GM23338 (cell line): ENCODE measurements at regions not wholly inside any gene's neighbourhood (a gene's known extent, or its start where the extent isn't known, plus 50 kb on each side); places are given as distances from the start of the nearest gene placed in this dataset.

Experiments
- ATAC-seq: fragments of 200-7000 bp; cut with Tn5 transposase; 3 replicates; pipeline ENCODE4 v1.9.1; 2020
- DNase-seq: peaks from one replicate; pipeline ENCODE4 v3.0.0-alpha.2; 2015; ENCODE audit warnings: low spot score
- H2AFZ ChIP-seq: fragments of 200-600 bp; sonication (generic); 2 replicates; pipeline ENCODE4 v1.8.0; 2016; ENCODE audit warnings: antibody characterized with exemption, mild to moderate bottlenecking, moderate library complexity
- H3F3A ChIP-seq: fragments of 200-600 bp; sonication (generic); replicated peaks from 2 replicates; pipeline ENCODE4 v1.8.0; 2017; ENCODE audit warnings: antibody characterized with exemption, mixed run types, low read depth
- H3K27ac ChIP-seq: fragments of 200-600 bp; sonication (generic); 2 replicates; pipeline ENCODE4 v1.6.1; 2016; ENCODE audit warnings: low read depth
- H3K27me3 ChIP-seq: fragments of 200-600 bp; sonication (generic); 2 replicates; pipeline ENCODE4 v1.8.0; 2016; ENCODE audit warnings: mild to moderate bottlenecking, mixed run types, moderate library complexity; ENCODE audit not compliant: insufficient read depth
- H3K36me3 ChIP-seq: fragments of 200-600 bp; sonication (generic); 2 replicates; pipeline ENCODE4 v1.8.0; 2016; ENCODE audit warnings: mild to moderate bottlenecking; ENCODE audit not compliant: insufficient read depth
- H3K4me1 ChIP-seq: fragments of 200-600 bp; sonication (generic); 2 replicates; pipeline ENCODE4 v1.8.0; 2016; ENCODE audit warnings: mild to moderate bottlenecking, moderate library complexity; ENCODE audit not compliant: insufficient read depth
- H3K4me2 ChIP-seq: fragments of 200-600 bp; sonication (generic); 2 replicates; pipeline ENCODE4 v1.7.1; 2017; ENCODE audit warnings: mixed run types
- H3K4me3 ChIP-seq: fragments of 200-600 bp; sonication (generic); 2 replicates; pipeline ENCODE4 v1.6.1; 2016; ENCODE audit warnings: mixed run types
- H3K79me2 ChIP-seq: fragments of 200-600 bp; sonication (generic); replicated peaks from 2 replicates; pipeline ENCODE4 v1.8.0; 2017; ENCODE audit warnings: mild to moderate bottlenecking; ENCODE audit not compliant: insufficient read depth
- H3K9me2 ChIP-seq: fragments of 200-600 bp; sonication (generic); 2 replicates; pipeline ENCODE4 v1.8.0; 2017; ENCODE audit not compliant: insufficient read depth
- H4K20me1 ChIP-seq: fragments of 200-600 bp; sonication (generic); replicated peaks from 2 replicates; pipeline ENCODE4 v1.8.0; 2017; ENCODE audit warnings: mild to moderate bottlenecking; ENCODE audit not compliant: insufficient read depth
- H3K27ac Mint-ChIP-seq: 2 replicates; pipeline ENCODE4 v1.8.0; 2020; ENCODE audit warnings: inconsistent platforms, mild to moderate bottlenecking, moderate library complexity, mixed read lengths
- H3K27me3 Mint-ChIP-seq: 3 replicates; pipeline ENCODE4 v1.8.0; 2022; ENCODE audit warnings: low read depth, mild to moderate bottlenecking, moderate library complexity, mixed read lengths, inconsistent platforms; ENCODE audit not compliant: insufficient read depth, poor library complexity
- H3K36me3 Mint-ChIP-seq: 3 replicates; pipeline ENCODE4 v1.8.0; 2021; ENCODE audit warnings: low read depth, mild to moderate bottlenecking, inconsistent platforms, moderate library complexity, mixed read lengths
- H3K4me1 Mint-ChIP-seq: 3 replicates; pipeline ENCODE4 v1.8.0; 2020; ENCODE audit warnings: mild to moderate bottlenecking, inconsistent platforms, mixed read lengths
- H3K4me3 Mint-ChIP-seq: 3 replicates; pipeline ENCODE4 v1.8.0; 2021; ENCODE audit warnings: moderate library complexity, mild to moderate bottlenecking, inconsistent platforms, mixed read lengths
- H3K9me3 Mint-ChIP-seq: 3 replicates; pipeline ENCODE4 v1.8.0; 2020; ENCODE audit warnings: moderate library complexity, mild to moderate bottlenecking, inconsistent platforms, mixed read lengths
- CREB1 ChIP-seq: fragments of 250-450 bp; sonication (Bioruptor Pico); IDR thresholded peaks from 2 replicates; pipeline ENCODE4 v1.5.0; 2020; ENCODE audit warnings: low read depth, mild to moderate bottlenecking, moderate library complexity
- EZH2 ChIP-seq: fragments of 200-600 bp; sonication (generic); IDR thresholded peaks from one replicate; pipeline ENCODE4 v1.8.0; 2017; ENCODE audit warnings: antibody characterized with exemption, mild to moderate bottlenecking, low read depth; ENCODE audit not compliant: unreplicated experiment
- EZH2phosphoT487 ChIP-seq: fragments of 200-600 bp; sonication (generic); IDR thresholded peaks from one replicate; pipeline ENCODE4 v1.8.1; 2018; ENCODE audit warnings: antibody characterized with exemption; ENCODE audit not compliant: unreplicated experiment
- JUNB ChIP-seq: IDR thresholded peaks from one replicate; pipeline ENCODE4 v1.6.1; 2016; ENCODE audit warnings: antibody characterized with exemption; ENCODE audit not compliant: unreplicated experiment
- NANOG ChIP-seq: IDR thresholded peaks from 2 replicates; pipeline ENCODE4 v1.6.1; 2016; ENCODE audit warnings: antibody characterized with exemption, borderline replicate concordance
- POLR2AphosphoS5 ChIP-seq: IDR thresholded peaks from 2 replicates; pipeline ENCODE4 v1.6.1; 2016; ENCODE audit warnings: antibody characterized with exemption, low read depth
- STAT1 ChIP-seq: IDR thresholded peaks from one replicate; pipeline ENCODE4 v1.6.1; 2016; ENCODE audit warnings: antibody characterized with exemption; ENCODE audit not compliant: unreplicated experiment
- ZNF114 ChIP-seq: fragments of 250-450 bp; sonication (Bioruptor Pico); IDR thresholded peaks from 2 replicates; pipeline ENCODE4 v1.5.0; 2020; ENCODE audit warnings: mild to moderate bottlenecking, moderate library complexity
- ZNF331 ChIP-seq: fragments of 250-450 bp; sonication (Bioruptor Pico); IDR thresholded peaks from 2 replicates; pipeline ENCODE4 v1.5.0; 2020; ENCODE audit warnings: low read depth, mild to moderate bottlenecking, moderate library complexity
- TF ChIP-seq, protein P1 (sequence below): IDR thresholded peaks from one replicate; pipeline ENCODE4 v1.6.1; 2018; ENCODE audit warnings: antibody characterized with exemption; ENCODE audit not compliant: unreplicated experiment
- TF ChIP-seq, protein P2 (sequence below), 2 experiments: fragments of 200-600 bp in 1 of 2; sonication (generic) in 1 of 2; conservative IDR thresholded peaks; 2 replicates each; pipeline versions ENCODE4 v1.5.1 to v1.6.1; 2016 to 2017; ENCODE audit warnings: antibody characterized with exemption in 2 of 2, low read depth in 2 of 2, mild to moderate bottlenecking in 2 of 2, moderate library complexity in 1 of 2
- TF ChIP-seq, protein P3 (sequence below): fragments of 250-450 bp; sonication (Bioruptor Pico); IDR thresholded peaks from 2 replicates; pipeline ENCODE4 v1.5.0; 2020; ENCODE audit warnings: mild to moderate bottlenecking, moderate library complexity
- TF ChIP-seq, protein P4 (sequence below): IDR thresholded peaks from 2 replicates; pipeline ENCODE4 v1.6.1; 2016; ENCODE audit warnings: antibody characterized with exemption

DNA sequence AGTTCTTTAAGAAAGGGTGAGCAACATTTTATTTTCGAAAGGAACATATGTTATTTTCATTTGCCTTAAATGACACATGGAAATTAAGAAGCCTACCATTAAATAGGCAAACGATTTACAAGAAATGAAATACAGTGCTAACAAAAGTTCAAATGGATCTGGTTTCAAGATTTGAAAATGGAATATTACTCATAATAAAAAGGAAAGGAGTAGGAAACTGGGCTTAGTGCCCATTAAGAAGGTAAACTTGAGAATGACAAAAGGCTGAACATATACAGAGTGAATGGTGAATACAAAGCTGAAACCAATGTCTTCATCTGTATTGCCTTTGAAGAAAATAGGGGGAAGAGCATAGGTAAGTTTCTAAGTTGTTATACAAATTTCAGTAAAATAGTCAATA is 974.2 kb upstream of the C9orf72 start:
- H3F3A ChIP-seq, result no peaks in the 10 kb centered on the region
- H3K4me3 ChIP-seq, result no peak overlapping the region
- Mint-ChIP-seq H3K9me3 (peaks cover 9% of the 10 kb centered on the region), H3K4me3 (no peak overlapping the region), H3K4me1 (no peaks in the 10 kb centered on the region), H3K27ac (no peak overlapping the region), H3K36me3 (peaks cover 4% of the 10 kb centered on the region; the same call in 1 of the 3 replicates), H3K27me3 (peaks cover 3% of the 10 kb centered on the region)
- no peak overlapping the region for H3K4me2 ChIP-seq
- H4K20me1 ChIP-seq, result no peaks in the 10 kb centered on the region
- no peaks in the 10 kb centered on the region for H3K79me2 ChIP-seq
- ATAC-seq (no peak), DNase-seq (no peak)
- no peak overlapping the region for H2AFZ ChIP-seq
- TF ChIP-seq POLR2AphosphoS5, result no peak
- TF ChIP-seq CREB1 (CRISPR knock-in tag), result no peak
- no peak for TF ChIP-seq NANOG
- TF ChIP-seq EZH2, result no peak
- TF ChIP-seq, protein P1, sequence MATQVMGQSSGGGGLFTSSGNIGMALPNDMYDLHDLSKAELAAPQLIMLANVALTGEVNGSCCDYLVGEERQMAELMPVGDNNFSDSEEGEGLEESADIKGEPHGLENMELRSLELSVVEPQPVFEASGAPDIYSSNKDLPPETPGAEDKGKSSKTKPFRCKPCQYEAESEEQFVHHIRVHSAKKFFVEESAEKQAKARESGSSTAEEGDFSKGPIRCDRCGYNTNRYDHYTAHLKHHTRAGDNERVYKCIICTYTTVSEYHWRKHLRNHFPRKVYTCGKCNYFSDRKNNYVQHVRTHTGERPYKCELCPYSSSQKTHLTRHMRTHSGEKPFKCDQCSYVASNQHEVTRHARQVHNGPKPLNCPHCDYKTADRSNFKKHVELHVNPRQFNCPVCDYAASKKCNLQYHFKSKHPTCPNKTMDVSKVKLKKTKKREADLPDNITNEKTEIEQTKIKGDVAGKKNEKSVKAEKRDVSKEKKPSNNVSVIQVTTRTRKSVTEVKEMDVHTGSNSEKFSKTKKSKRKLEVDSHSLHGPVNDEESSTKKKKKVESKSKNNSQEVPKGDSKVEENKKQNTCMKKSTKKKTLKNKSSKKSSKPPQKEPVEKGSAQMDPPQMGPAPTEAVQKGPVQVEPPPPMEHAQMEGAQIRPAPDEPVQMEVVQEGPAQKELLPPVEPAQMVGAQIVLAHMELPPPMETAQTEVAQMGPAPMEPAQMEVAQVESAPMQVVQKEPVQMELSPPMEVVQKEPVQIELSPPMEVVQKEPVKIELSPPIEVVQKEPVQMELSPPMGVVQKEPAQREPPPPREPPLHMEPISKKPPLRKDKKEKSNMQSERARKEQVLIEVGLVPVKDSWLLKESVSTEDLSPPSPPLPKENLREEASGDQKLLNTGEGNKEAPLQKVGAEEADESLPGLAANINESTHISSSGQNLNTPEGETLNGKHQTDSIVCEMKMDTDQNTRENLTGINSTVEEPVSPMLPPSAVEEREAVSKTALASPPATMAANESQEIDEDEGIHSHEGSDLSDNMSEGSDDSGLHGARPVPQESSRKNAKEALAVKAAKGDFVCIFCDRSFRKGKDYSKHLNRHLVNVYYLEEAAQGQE, result no peak
- TF ChIP-seq EZH2phosphoT487, result no peak
- no peak for TF ChIP-seq ZNF114
- TF ChIP-seq, protein P2, sequence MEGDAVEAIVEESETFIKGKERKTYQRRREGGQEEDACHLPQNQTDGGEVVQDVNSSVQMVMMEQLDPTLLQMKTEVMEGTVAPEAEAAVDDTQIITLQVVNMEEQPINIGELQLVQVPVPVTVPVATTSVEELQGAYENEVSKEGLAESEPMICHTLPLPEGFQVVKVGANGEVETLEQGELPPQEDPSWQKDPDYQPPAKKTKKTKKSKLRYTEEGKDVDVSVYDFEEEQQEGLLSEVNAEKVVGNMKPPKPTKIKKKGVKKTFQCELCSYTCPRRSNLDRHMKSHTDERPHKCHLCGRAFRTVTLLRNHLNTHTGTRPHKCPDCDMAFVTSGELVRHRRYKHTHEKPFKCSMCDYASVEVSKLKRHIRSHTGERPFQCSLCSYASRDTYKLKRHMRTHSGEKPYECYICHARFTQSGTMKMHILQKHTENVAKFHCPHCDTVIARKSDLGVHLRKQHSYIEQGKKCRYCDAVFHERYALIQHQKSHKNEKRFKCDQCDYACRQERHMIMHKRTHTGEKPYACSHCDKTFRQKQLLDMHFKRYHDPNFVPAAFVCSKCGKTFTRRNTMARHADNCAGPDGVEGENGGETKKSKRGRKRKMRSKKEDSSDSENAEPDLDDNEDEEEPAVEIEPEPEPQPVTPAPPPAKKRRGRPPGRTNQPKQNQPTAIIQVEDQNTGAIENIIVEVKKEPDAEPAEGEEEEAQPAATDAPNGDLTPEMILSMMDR (conservative IDR thresholded peaks at IDR 0.05; ENCODE audit: low read depth in 2 of 2), result no peak
- TF ChIP-seq, protein P3, sequence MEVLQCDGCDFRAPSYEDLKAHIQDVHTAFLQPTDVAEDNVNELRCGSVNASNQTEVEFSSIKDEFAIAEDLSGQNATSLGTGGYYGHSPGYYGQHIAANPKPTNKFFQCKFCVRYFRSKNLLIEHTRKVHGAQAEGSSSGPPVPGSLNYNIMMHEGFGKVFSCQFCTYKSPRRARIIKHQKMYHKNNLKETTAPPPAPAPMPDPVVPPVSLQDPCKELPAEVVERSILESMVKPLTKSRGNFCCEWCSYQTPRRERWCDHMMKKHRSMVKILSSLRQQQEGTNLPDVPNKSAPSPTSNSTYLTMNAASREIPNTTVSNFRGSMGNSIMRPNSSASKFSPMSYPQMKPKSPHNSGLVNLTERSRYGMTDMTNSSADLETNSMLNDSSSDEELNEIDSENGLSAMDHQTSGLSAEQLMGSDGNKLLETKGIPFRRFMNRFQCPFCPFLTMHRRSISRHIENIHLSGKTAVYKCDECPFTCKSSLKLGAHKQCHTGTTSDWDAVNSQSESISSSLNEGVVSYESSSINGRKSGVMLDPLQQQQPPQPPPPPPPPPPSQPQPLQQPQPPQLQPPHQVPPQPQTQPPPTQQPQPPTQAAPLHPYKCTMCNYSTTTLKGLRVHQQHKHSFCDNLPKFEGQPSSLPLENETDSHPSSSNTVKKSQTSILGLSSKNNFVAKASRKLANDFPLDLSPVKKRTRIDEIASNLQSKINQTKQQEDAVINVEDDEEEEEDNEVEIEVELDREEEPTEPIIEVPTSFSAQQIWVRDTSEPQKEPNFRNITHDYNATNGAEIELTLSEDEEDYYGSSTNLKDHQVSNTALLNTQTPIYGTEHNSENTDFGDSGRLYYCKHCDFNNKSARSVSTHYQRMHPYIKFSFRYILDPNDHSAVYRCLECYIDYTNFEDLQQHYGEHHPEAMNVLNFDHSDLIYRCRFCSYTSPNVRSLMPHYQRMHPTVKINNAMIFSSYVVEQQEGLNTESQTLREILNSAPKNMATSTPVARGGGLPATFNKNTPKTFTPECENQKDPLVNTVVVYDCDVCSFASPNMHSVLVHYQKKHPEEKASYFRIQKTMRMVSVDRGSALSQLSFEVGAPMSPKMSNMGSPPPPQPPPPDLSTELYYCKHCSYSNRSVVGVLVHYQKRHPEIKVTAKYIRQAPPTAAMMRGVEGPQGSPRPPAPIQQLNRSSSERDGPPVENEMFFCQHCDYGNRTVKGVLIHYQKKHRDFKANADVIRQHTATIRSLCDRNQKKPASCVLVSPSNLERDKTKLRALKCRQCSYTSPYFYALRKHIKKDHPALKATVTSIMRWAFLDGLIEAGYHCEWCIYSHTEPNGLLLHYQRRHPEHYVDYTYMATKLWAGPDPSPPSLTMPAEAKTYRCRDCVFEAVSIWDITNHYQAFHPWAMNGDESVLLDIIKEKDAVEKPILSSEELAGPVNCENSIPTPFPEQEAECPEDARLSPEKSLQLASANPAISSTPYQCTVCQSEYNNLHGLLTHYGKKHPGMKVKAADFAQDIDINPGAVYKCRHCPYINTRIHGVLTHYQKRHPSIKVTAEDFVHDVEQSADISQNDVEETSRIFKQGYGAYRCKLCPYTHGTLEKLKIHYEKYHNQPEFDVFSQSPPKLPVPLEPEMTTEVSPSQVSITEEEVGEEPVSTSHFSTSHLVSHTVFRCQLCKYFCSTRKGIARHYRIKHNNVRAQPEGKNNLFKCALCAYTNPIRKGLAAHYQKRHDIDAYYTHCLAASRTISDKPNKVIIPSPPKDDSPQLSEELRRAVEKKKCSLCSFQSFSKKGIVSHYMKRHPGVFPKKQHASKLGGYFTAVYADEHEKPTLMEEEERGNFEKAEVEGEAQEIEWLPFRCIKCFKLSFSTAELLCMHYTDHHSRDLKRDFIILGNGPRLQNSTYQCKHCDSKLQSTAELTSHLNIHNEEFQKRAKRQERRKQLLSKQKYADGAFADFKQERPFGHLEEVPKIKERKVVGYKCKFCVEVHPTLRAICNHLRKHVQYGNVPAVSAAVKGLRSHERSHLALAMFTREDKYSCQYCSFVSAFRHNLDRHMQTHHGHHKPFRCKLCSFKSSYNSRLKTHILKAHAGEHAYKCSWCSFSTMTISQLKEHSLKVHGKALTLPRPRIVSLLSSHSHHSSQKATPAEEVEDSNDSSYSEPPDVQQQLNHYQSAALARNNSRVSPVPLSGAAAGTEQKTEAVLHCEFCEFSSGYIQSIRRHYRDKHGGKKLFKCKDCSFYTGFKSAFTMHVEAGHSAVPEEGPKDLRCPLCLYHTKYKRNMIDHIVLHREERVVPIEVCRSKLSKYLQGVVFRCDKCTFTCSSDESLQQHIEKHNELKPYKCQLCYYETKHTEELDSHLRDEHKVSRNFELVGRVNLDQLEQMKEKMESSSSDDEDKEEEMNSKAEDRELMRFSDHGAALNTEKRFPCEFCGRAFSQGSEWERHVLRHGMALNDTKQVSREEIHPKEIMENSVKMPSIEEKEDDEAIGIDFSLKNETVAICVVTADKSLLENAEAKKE (CRISPR knock-in tag), result no peak
- TF ChIP-seq ZNF331 (CRISPR knock-in tag), result no peak
- TF ChIP-seq, protein P4, sequence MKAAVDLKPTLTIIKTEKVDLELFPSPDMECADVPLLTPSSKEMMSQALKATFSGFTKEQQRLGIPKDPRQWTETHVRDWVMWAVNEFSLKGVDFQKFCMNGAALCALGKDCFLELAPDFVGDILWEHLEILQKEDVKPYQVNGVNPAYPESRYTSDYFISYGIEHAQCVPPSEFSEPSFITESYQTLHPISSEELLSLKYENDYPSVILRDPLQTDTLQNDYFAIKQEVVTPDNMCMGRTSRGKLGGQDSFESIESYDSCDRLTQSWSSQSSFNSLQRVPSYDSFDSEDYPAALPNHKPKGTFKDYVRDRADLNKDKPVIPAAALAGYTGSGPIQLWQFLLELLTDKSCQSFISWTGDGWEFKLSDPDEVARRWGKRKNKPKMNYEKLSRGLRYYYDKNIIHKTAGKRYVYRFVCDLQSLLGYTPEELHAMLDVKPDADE, result no peak
- no peak for TF ChIP-seq STAT1
- TF ChIP-seq JUNB, result no peak
- no peaks in the 10 kb centered on the region for H3K36me3 ChIP-seq
- no peaks in the 10 kb centered on the region for H3K9me2 ChIP-seq
- H3K27me3 ChIP-seq, result no peaks in the 10 kb centered on the region
- H3K27ac ChIP-seq, result no peak overlapping the region
- no peaks in the 10 kb centered on the region for H3K4me1 ChIP-seq
